Tibial nerve (tissue), 4 donors: ENCODE measurements at regions not wholly inside any gene's neighbourhood (a gene's known extent, or its start where the extent isn't known, plus 50 kb on each side); places are given as distances from the start of the nearest gene placed in this dataset.

Experiments used
- DNase-seq, 2 donors: peaks; one replicate each; pipeline ENCODE4 v3.0.0-alpha.2; 2019; ENCODE audit warnings: low spot score in 2 of 2
- H3K27ac ChIP-seq, 4 donors: fragments of 200-600 bp; sonication (generic) in 3 of 4; one replicate each; pipeline ENCODE4 v1.5.1; 2017 to 2019; ENCODE audit warnings: mild to moderate bottlenecking in 1 of 4
- H3K27me3 ChIP-seq, 2 donors: fragments of 200-600 bp; sonication (generic) in 1 of 2; one replicate each; pipeline versions ENCODE4 v1.5.1 to v1.6.0; 2017 to 2019
- H3K36me3 ChIP-seq, 3 donors: fragments of 200-600 bp; sonication (generic); one replicate each; pipeline ENCODE4 v1.5.1; 2018 to 2019
- H3K4me1 ChIP-seq, 4 donors: fragments of 200-600 bp; sonication (generic) in 3 of 4; one replicate each; pipeline ENCODE4 v1.5.1; 2017 to 2019
- H3K4me3 ChIP-seq, 4 donors: fragments of 200-600 bp; sonication (generic) in 3 of 4; one replicate each; pipeline ENCODE4 v1.5.1; 2017 to 2019; ENCODE audit warnings: mild to moderate bottlenecking in 1 of 4, moderate library complexity in 1 of 4
- H3K9me3 ChIP-seq, 4 donors: fragments of 200-600 bp; sonication (generic) in 3 of 4; one replicate each; pipeline ENCODE4 v1.5.1; 2017 to 2019
- EP300 ChIP-seq, 2 donors: sonication (generic); formaldehyde crosslinking; IDR thresholded peaks; one replicate each; pipeline ENCODE4 v1.6.1; 2017; ENCODE audit warnings: antibody characterized with exemption in 2 of 2, mild to moderate bottlenecking in 1 of 2
- POLR2A ChIP-seq, 2 donors: fragments of 450-650 bp; IDR thresholded peaks; one replicate each; pipeline ENCODE4 v1.6.1; 2017; ENCODE audit warnings: antibody characterized with exemption in 2 of 2, mild to moderate bottlenecking in 2 of 2, moderate library complexity in 2 of 2
- WGBS, 2 donors: methylation state at CpG; one replicate each; pipeline ENCODE4 v1.1.5; 2018; 5-methylcytosine and 5-hydroxymethylcytosine counted together
- TF ChIP-seq, protein P1 (sequence below), 5 experiments: fragments of 200-600 bp in 3 of 5; fragments of 450-650 bp in 2 of 5; sonication (generic) in 3 of 5; IDR thresholded peaks; one replicate each; pipeline ENCODE4 v1.5.1; 2016 to 2019; ENCODE audit warnings: antibody characterized with exemption in 5 of 5, mild to moderate bottlenecking in 3 of 5, moderate library complexity in 2 of 5

DNA sequence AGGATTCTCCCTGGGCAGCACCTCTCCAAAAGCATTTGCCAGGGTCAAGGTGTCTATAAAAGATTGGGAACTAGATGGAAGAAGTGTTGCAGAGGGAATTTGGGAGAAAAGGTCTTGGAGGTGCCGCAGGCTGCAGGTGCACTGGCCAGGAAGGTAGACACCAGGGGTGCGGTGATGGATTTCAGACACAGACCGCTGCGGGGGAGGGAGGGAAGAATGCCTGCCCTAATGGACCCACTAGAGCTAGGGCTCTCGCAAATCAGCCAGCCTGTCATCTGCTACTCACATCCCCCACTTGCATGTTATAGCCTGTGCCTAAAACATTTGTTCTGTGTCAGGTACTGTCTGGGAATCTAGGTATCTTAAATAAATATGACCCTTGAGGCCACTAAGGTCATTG lies 193.6 kb upstream of the SLC24A3 start:
- TF ChIP-seq POLR2A (IDR thresholded peaks at IDR 0.05) (no peak), EP300 (IDR thresholded peaks at IDR 0.05) (no peak)
- TF ChIP-seq, protein P1, sequence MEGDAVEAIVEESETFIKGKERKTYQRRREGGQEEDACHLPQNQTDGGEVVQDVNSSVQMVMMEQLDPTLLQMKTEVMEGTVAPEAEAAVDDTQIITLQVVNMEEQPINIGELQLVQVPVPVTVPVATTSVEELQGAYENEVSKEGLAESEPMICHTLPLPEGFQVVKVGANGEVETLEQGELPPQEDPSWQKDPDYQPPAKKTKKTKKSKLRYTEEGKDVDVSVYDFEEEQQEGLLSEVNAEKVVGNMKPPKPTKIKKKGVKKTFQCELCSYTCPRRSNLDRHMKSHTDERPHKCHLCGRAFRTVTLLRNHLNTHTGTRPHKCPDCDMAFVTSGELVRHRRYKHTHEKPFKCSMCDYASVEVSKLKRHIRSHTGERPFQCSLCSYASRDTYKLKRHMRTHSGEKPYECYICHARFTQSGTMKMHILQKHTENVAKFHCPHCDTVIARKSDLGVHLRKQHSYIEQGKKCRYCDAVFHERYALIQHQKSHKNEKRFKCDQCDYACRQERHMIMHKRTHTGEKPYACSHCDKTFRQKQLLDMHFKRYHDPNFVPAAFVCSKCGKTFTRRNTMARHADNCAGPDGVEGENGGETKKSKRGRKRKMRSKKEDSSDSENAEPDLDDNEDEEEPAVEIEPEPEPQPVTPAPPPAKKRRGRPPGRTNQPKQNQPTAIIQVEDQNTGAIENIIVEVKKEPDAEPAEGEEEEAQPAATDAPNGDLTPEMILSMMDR (IDR thresholded peaks at IDR 0.05): no peak
- Histone ChIP-seq H3K4me1 (no peaks in the 10 kb centered on the region), H3K9me3 (peaks cover 0 to 3% (median 0%) of the 10 kb centered on the region in 4 donors), H3K4me3 (no peak overlapping the region), H3K36me3 (no peaks in the 10 kb centered on the region), H3K27ac (no peak overlapping the region), H3K27me3 (no peaks in the 10 kb centered on the region)
- no peak for DNase-seq
- WGBS, 2 donors: 65 to 85% methylated on average over 5 of the region's 5 CpGs

DNA sequence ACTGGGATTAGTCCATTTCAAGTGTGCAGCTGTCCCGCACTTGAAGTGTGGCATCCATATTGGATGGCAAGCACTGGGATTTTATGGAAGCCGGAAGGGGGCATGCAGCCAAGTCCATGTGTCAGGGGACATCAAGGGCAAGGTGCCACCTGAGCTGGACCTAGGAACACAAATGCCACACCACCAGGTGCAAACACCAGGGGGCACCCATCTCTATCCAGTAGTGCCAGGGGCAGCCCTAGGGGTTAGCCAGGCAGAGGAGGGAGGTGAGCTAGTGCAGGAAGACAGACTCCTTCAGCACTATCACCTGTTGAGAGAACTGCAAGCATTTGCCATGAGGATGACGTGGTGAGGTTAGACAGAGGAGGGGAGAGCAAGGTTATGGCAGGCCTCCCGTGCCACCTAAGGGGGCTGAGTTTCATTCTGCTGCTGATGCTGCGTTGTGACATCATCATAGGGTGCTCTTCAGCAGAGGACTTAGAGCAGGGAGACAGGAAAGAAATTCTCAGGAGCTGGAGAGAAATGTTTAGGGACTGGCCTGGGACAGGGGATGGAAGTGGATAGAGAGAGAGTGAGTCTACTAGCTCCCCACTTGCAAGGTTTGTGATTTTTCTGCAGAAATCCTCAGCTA lies 192.6 kb upstream of the SLC24A3 start:
- Histone ChIP-seq H3K4me3 (no peak overlapping the region), H3K36me3 (no peaks in the 10 kb centered on the region), H3K4me1 (no peaks in the 10 kb centered on the region), H3K27ac (no peak overlapping the region), H3K9me3 (peaks cover 0 to 2% (median 0%) of the 10 kb centered on the region in 4 donors), H3K27me3 (no peaks in the 10 kb centered on the region)
- WGBS, 2 donors: 87 to 96% methylated on average over 5 of the region's 5 CpGs
- no peak for DNase-seq
- TF ChIP-seq EP300 (IDR thresholded peaks at IDR 0.05): no peak

GRCh38 chr20:19021406-19022117 lies 190.9 kb upstream of the SLC24A3 start:
- WGBS, 2 donors: 77 to 86% methylated on average over 6 to 7 of the region's 7 CpGs
- DNase-seq: no peak
- H3K9me3 ChIP-seq: no peaks in the 10 kb centered on the region

GRCh38 chr20:19022118-19022575 lies 190.3 kb upstream of the SLC24A3 start:
- H3K9me3 ChIP-seq: no peaks in the 10 kb centered on the region
- no peak for DNase-seq
- TF ChIP-seq, protein P1 (IDR thresholded peaks at IDR 0.05): no peak
- no peak for TF ChIP-seq EP300 (IDR thresholded peaks at IDR 0.05)
- TF ChIP-seq POLR2A (IDR thresholded peaks at IDR 0.05): no peak
- 87 to 90% methylated on average over 8 of the region's 8 CpGs for WGBS, 2 donors
- H3K27ac ChIP-seq: no peak overlapping the region
- H3K36me3 ChIP-seq: no peaks in the 10 kb centered on the region
- no peaks in the 10 kb centered on the region for H3K27me3 ChIP-seq
- H3K4me1 ChIP-seq: no peaks in the 10 kb centered on the region
- no peak overlapping the region for H3K4me3 ChIP-seq

More at GRCh38 chr20:19021406-19022117, 190.9 kb upstream of the SLC24A3 start:
- Histone ChIP-seq H3K27me3 (no peaks in the 10 kb centered on the region), H3K4me3 (no peak overlapping the region), H3K27ac (no peak overlapping the region), H3K4me1 (no peaks in the 10 kb centered on the region), H3K36me3 (no peaks in the 10 kb centered on the region)
- TF ChIP-seq POLR2A (IDR thresholded peaks at IDR 0.05) (no peak), EP300 (IDR thresholded peaks at IDR 0.05) (no peak)
- TF ChIP-seq, protein P1 (IDR thresholded peaks at IDR 0.05): no peak

GRCh38 chr20:19022791-19023448 lies 189.5 kb upstream of the SLC24A3 start:
- Histone ChIP-seq H3K4me1 (no peaks in the 10 kb centered on the region), H3K27me3 (no peaks in the 10 kb centered on the region), H3K9me3 (no peaks in the 10 kb centered on the region), H3K36me3 (no peaks in the 10 kb centered on the region), H3K4me3 (no peak overlapping the region), H3K27ac (no peak overlapping the region)
- DNase-seq: no peak
- WGBS, 2 donors: 81% methylated on average over 11 of the region's 11 CpGs
- TF ChIP-seq EP300 (IDR thresholded peaks at IDR 0.05): no peak
- TF ChIP-seq, protein P1 (IDR thresholded peaks at IDR 0.05): no peak
- TF ChIP-seq POLR2A (IDR thresholded peaks at IDR 0.05): no peak
